ENCODE measurements at regions not wholly inside any gene's neighbourhood (a gene's known extent, or its start where the extent isn't known, plus 50 kb on each side); places are given as distances from the start of the nearest gene placed in this dataset.

GRCh38 chr4:80133240-80133783, 60.3 kb upstream of the ANTXR2 start:
- DNase-seq (no peak), ATAC-seq (no peak)
- TF ChIP-seq CTCF (IDR thresholded peaks at IDR 0.05): no peak
- no peak overlapping the region for H3K4me3 ChIP-seq
- H3K4me1 ChIP-seq: peaks cover 0 to 3% (median 0%) of the 10 kb centered on the region in 9 donors
- H3K27ac ChIP-seq: no peak overlapping the region
- H3K36me3 ChIP-seq: no peaks in the 10 kb centered on the region
- intact Hi-C loops (cut with DNase I): loop anchor here in 1 of 10 donors (10.0 kb wide), 1 partner anchor 51 kb away; no protein-coding TSS in a partner anchor
- no peaks in the 10 kb centered on the region for H3K9me3 ChIP-seq
- no peaks in the 10 kb centered on the region for H3K27me3 ChIP-seq
- WGBS, 2 donors: 95 to 98% methylated on average over 9 of the region's 9 CpGs

- DNase-seq (no peak), ATAC-seq (no peak)
- no peak for TF ChIP-seq CTCF (IDR thresholded peaks at IDR 0.05)
- Histone ChIP-seq H3K36me3 (no peaks in the 10 kb centered on the region), H3K4me3 (no peak overlapping the region), H3K9me3 (no peaks in the 10 kb centered on the region), H3K27ac (no peak overlapping the region), H3K27me3 (no peaks in the 10 kb centered on the region), H3K4me1 (peaks cover 0 to 31% (median 0%) of the 10 kb centered on the region in 9 donors)
- intact Hi-C loops (cut with DNase I): loop anchor here in 1 of 10 donors (10.0 kb wide), 1 partner anchor 55 kb away; no protein-coding TSS in a partner anchor
These were observed 56.8 kb upstream of the ANTXR2 start for GRCh38 chr4:80129785-80130184.

GRCh38 chr4:80128941-80129340, 55.9 kb upstream of the ANTXR2 start:
- Histone ChIP-seq H3K4me3 (no peak overlapping the region), H3K4me1 (peaks cover 0 to 31% (median 0%) of the 10 kb centered on the region in 9 donors), H3K27me3 (no peaks in the 10 kb centered on the region), H3K36me3 (no peaks in the 10 kb centered on the region), H3K9me3 (no peaks in the 10 kb centered on the region), H3K27ac (no peak overlapping the region)
- intact Hi-C loops (cut with DNase I): no loop called here
- DNase-seq: no peak
- no peak for ATAC-seq
- no peak for TF ChIP-seq CTCF (IDR thresholded peaks at IDR 0.05)

- Histone ChIP-seq H3K27ac (no peak overlapping the region), H3K4me3 (no peak overlapping the region), H3K9me3 (no peaks in the 10 kb centered on the region), H3K27me3 (no peaks in the 10 kb centered on the region), H3K36me3 (no peaks in the 10 kb centered on the region), H3K4me1 (peaks cover 0 to 31% (median 0%) of the 10 kb centered on the region in 9 donors)
- WGBS, 2 donors: 92 to 95% methylated on average over 3 of the region's 3 CpGs
- ATAC-seq (no peak), DNase-seq (no peak)
- intact Hi-C loops (cut with DNase I): no loop called here
- no peak for TF ChIP-seq CTCF (IDR thresholded peaks at IDR 0.05)
These were observed 54.9 kb upstream of the ANTXR2 start for GRCh38 chr4:80127870-80128419.

Data from heart right ventricle (tissue), 16 donors.